HG03039 (cell line): ENCODE measurements at regions not wholly inside any gene's neighbourhood (a gene's known extent, or its start where the extent isn't known, plus 50 kb on each side); places are given as distances from the start of the nearest gene placed in this dataset.

Experiments
- ATAC-seq: cut with Tn5 transposase; IDR thresholded peaks from one replicate; pipeline ENCODE4 v1.9.1; 2021; ENCODE audit warnings: mild to moderate bottlenecking, moderate library complexity; ENCODE audit not compliant: unreplicated experiment

DNA sequence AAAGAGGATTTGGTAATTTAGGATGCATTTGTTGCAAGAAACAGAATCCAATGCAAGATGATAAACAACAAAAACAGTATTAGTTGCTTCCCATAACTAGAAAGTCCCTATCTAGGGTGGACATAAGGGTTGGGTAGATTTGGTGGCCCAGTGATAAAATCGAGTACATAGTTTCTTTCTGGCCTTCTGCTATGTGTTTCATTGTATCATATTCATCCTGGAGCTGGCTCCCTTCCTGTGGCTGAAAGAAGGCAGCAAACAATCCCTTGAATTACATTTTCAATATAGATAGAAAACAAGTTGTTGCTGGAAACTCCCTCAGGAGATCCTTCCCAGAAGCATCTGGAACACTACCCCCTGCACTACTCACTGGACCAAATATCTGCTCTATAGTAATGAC lies 135.1 kb downstream of the ID4 start:
- no peak for ATAC-seq

DNA sequence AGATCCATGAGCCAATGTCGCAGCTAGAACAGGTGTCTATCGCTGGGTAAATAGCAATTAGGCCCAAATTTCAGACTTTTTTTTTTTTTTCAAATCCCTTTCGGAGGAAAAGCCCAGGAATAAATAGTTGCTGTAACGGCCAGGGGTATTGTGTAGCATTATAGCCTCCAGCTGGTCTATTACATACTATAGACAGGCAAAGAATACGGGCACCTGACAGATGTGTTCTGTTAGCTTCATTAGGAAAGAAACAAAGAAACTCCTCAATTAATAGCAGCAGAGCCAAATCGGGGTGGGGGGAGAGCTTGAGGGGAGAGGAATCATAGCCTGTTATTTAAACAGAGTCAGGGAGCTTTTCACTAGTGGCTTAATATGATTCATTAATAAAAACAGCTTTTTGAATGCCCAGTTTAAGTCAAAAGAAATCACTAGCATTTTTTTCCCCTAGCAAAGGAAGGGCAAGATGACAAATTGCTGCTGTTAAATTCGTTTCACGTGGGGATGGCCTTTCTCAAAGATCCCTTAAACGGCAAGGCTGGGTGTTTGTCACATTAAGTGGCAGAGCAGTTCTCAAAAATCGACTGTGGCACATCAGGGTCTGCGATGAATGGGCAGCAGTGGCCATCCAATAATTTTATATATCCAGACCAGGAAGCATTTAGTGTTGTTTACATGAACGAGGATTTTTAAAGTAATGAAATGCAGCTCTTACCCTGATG lies 139.4 kb downstream of the ID4 start:
- no peak for ATAC-seq

DNA sequence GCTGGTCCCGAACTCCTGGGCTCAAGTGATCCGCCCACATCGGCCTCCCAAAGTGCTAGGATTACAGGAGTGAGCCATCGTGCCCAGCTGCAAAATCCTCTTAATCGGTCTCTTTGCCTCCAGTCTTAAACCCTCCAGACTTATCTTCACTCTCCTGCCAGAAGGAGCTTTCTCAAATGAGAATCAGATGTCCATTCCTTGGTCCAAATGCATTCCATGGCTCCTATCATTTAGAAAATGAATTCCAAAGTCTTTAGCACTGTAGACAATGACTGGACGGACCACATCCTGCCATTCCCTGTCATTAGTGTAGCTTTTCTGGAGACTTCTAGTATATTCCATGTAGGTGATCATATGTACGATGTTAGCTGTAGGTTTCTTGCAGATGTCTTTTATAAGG lies 141.9 kb downstream of the ID4 start:
- ATAC-seq = no peak

DNA sequence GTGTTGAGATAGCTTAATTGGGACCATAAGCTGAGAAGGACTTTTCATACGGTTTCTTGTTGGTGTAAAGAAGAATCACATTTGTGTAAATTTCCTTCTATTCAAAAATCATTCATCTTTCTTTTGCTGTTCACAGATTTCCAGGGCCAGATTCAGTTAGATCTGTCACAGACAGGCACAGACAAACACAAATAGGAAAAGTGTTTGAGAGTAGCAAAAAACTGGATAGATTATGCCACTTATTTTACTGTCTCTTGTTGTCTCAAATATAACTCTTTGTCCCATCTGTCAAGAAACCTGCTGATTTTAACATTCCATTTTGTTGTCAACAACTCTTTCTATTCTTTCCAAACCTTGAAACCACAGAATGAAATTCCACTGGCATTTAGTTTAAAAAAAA lies 142.8 kb downstream of the ID4 start:
- no peak for ATAC-seq

DNA sequence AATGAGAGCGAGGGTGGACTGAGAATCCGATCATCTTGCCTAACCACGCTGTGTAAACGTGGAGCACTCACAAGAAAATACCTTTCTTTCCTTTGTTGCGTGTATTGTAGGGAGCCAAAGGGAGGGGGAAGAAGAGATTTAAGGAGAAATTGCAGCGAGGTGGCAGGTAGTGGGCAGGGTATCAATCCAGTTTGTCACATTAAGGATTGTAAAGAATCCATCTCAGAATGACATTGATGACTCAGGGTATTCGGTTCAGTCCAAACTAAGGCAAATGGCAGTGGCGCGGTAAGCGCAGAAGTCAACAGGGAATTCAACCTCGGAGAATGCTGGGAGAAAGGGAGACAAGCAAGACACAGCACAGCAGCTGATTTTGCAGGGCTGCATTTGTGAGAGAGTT lies 146.2 kb downstream of the ID4 start:
- no peak for ATAC-seq

DNA sequence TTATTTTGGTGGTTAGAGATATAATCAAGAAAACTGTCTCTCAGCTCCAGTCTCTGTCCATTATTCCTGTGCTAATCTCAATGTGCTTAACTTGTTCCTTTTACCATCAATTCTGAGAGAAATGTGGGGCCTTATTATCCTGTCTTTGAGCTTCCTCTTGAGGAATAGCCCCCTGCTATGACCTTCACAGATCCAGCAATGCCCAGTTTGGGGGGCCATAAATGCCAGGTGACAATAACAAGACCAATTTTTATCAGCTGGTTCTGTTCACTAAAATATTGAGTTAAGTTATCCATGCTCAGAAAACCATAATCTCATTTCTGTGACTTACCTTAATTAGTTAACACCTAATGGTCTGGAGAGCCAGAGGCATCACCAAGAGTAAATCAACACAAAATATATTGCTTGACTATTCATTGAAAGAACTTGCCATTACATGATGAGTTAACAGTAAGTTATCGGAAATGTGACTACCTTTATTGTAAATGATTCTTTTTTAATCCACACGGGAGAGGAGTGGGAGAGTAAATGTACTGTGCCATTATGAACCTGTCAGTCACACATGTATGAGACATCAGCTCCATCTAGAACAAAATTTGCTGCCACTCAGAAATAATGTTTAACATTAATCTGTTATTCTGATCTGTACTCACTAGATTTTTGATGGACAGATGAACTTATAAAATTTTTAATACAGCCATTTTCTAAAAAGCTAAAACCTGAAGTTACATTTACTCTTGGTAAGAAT lies 149.7 kb downstream of the ID4 start:
- ATAC-seq = no peak

DNA sequence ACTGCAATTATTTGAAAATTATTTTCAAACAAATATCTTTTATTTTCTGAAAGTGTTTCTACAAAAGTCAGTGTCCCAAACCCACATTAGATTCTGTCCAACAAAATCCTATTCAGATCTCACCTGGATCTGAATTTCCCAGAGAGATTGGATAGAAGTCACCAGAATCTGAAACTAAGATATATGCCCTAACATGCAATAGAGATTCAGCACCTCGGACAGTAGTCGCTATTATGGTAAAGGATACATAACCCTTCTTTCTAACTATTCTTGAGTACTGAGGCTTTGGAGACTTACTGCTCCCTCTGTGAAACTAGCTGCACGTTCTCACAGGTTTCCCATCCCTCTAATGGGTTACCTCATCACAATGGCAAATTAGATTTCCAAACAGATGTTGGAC lies 151.4 kb downstream of the ID4 start:
- ATAC-seq = no peak

DNA sequence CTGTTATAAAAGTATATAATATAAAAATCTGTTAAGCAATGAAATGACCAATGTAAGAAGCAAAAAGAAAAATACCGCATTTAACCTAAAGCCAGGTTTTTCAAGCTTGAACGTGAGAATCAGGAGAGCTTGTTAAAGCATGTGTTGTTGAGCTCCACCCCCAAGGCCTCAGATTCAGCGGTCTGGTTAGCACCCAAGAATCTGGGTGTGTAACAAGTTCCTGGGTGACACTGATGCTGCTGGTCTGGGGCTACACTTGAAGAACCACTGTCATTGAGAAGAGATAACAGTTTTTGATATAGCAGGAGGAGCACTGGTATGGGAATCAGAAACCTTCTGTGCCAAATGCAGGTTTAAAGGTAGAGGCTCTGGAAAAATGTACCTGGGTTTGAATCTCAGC lies 154.0 kb downstream of the ID4 start:
- ATAC-seq = no peak

DNA sequence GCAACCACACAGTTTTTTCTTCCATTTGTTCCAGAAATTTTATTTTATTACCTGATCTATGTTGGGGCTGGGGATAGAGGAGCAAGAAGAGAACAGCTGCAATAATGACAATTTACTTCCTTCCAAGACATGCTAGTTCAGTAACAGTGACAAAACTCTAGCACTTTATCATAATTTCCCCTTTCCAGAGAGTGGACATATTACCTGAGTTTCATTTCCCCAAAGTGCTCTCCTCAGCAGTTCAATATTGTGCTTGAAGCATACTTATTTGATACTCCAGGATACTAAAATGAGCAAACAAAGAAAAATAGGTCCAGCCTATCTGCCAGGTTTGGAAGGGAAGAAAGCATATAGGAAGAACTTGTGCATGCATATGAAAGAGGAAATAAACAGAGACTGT lies 157.7 kb downstream of the ID4 start:
- no peak for ATAC-seq

DNA sequence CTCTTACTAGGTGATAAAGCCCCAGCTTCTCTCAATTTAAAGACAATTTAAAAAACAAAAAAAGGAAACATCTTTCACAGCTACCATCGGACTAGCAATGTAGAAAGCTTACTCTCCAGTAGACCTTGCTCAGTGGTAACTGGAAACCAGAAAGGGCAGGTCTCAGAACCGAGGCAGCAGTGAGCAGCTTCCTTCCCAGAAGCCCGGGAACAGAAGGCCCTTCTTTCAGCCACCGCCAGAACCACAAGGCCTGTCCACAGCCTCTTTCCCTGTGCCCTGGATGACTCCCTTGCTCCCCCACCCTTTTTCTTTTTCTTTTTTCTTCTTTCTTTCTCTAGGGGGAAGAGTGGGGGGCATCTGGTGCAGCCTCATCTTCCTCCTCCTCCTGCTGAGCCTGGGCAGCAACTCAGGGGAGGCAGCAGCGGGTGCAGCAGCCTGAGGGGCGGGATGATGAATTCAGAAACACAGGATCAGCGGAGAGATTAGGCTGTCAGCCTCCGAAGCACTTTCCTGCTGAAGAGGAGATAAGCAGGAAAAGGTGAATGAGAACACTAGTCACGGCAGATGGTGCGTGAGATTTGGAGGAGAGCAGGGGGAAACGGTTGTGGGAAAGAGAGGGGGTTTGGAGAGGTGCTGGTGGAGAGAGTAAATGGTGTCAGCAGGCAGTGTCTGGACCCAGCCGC lies 158.5 kb downstream of the ID4 start:
- ATAC-seq = no peak

DNA sequence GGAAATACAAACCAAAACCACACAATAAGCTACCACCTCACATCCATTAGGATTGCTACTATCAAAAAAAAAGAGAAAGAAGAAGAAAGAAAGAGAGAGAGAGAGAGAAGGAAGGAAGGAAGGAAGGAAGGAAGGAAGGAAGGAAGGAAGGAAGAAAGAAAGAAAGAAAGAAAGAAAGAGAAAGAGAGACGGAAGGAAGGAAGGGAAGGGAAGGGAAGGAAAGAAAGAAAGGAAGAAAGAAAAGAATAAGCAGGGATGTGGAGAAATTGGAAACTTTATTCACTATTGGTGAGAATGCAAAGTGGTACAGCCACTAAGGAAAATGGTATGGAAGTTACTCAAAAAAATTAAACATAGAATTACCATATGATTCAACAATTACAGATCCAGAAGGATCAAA lies 159.9 kb downstream of the ID4 start:
- no peak for ATAC-seq

DNA sequence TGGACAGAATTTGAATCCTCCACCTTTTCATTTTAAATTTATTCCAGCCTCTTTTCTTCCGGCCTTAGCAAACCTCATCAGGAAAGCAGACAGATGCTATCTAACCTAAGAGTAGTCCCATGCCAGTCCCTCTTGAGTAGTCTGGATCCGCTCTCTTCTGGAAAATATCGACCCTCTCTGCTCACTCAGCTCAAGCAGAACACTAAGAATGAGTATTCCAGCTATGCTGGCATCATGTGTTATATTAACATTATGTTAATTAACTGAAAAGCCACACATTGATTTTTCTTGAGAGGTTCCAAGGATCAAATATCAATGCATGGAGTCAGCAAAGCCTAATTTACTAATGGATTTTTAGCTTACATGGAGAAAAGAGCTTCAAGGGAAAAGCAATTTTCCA lies 161.4 kb downstream of the ID4 start:
- ATAC-seq = no peak

DNA sequence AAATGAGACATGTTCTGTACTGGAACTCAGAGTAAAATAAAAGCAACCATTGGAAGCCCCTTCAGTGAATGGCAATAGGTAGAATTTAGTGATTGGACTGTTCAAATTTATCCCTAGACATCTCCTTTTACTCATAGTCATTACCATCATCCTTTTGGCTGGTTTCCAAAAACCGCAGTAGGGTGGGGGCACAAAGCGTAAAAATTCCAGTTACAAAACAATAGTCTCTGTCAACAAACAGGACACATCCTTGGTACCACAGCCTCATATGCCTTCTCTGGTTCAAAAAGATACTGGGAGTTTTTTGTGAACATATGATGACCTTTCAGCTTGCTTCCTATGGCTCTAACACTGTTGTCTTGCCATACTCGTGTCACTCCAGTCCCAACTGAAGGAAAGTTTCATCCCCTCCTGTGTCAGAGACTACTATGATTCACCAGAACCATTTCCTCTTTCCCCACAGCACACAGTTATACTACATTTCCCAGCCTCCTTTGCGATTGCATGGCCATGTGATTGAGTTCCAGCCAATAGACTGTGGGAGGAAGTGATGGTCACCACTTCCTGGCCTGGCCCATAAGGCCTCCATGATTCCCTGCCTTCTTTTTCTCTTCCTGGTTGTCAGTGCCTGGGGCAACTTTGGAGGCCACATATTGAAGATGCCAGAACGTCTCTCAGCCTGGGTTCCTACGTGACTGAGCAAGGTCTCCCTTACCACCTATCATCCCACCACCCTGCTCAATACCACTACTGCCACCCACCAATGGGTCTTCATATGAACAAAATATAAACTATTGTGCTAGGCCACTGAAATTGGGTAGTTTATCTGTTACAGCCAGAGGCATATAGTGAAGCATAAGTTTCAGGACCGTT lies 162.4 kb downstream of the ID4 start:
- peak; percentile 67 for ATAC-seq

DNA sequence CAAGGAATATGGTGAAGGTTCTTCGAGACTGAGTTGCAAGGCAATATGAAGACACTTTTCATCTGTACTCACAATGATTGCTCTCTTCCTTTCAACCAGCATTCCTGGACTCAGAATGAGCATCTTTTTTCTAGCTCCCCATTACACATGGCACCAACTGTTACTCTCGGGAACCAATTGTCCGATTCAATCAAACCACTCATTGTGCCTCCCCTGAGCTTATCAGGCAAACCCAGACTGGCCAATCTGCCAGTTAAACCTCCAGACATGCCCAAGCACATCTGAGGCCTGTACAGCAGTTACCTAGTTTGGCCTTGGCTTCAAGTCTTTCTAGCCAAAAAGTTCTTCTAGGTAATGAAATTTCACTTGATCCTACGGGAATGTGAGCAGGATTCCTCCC lies 164.1 kb downstream of the ID4 start:
- ATAC-seq = no peak

DNA sequence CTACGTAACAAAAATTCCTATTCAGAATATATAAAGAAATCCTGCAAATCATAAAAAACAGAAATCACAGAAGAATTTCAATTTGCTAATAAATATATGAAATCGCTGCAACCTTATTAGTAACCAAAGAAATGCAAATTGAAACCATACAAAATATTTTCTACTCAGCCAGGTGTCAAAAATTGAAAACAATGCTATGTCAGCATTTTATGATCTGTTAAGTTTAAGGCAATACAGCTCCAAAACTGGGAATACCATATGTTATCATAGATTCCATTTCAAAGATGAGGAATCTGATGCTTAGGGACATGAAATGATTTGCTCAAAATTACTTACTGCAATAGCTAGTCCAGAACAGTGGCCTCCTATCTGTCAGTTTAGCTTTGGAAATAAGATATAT lies 168.9 kb downstream of the ID4 start:
- ATAC-seq = no peak

DNA sequence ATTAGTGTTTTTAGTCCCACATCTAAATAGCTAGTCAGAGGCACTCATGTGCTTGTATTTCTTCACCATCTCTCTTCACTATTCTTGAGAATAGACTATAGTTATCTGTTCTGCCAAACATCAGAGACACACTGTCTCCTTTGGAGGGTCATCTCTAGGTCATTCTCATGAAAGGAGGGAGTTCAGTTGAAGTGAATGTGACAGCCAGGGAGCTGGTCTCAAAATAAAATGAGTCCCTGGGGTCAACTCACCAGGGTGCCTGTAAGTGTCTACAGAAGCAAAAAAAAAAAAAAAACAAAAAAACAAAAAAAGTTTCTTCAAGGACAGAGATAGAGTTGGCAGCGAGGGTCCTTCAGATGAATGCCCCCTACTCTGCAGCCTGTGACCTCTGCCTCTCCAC lies 171.0 kb downstream of the ID4 start:
- no peak for ATAC-seq

DNA sequence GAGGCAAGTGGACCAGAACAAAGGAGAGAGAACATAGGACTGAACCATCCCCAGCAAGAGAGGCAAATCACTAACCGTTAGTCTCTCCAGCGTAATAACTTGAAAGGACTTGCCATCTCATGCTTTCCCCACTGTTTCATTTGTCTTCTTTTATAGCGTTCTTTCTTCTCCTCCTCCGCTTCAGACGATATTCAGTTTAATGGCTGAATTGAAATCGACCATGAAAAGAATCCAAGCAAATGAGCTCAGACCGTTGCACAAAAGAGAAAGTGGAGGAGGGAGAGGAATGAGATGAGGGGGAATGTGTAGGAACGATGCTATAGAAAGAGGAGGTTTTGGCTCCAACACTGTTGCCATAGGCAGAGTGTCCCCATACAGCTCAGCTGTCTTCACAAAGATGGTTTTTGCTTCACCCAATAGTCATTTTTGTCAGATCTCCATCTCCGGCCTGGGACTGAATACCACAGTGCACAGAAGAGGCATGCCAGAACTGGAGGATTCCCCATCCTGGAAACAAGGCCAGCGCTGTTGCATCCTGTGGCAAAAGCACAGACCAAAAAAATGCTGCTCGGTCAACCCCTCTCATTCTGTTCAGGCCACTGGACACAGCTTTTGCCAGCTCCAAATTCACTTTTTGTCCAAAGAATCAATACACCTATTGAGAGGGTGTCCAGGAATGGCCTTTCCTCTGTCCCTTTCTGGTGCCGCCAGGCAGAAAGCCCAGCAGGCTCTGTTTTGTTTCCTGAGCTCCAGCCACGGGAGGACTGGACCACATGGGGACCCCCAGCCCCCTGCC lies 176.1 kb downstream of the ID4 start:
- ATAC-seq = no peak

DNA sequence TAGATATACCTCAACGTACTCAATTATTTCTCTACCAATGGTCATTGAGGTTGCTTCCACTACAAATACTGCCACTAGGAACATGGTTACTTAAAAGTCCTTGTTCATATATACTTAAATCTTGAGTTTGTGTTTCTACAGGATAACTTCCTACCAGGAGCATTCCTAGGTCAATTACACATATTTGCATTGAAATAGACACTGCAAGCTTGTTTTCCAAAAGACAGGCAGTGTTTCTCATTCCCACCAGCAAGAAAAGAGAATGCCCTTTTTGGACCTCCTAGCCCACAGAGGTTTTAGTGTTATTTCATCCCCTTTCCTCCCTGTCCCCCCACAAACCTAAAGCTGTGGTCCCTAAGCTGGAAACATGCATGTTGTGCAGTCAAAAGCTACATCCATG lies 177.3 kb downstream of the ID4 start:
- no peak for ATAC-seq

DNA sequence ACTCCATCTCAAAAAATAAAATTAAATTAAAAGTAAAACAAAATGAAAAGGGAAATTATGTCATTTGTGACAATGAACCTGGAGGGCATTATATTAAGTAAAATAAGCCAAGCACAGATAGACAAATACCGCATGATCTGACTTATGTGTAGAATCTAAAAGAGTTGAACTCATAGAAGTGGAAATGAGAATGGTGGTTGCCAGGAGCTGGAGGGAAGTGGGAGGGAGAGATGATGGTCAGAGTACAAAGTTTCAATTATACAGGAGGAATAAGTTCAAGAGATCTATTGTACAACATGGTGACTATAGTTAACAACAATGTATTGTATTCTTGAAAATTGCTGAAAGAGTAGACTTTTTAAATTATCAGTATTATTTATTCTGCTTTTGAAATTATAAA lies 183.4 kb downstream of the ID4 start:
- ATAC-seq = no peak

DNA sequence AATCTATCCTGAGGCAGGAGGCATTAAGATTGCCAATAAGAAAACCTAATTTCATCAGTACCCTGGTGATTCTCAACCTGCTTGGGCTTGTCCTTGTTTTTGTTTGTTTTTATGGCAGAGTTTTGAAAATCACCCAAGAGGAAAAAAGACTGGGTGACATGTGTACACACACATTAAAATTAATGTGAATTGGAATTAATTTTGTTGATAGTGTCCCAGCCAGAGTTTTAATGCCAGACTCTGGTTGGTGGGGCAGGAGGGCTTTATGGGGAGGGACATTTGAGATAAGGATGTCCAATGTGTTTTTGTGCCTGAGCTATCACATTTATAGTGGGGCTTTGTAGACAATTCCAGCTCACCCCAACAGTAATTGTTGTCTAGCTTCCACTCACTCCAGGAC lies 184.6 kb downstream of the ID4 start:
- no peak for ATAC-seq
